GM18526 (cell line): ENCODE measurements at regions not wholly inside any gene's neighbourhood (a gene's known extent, or its start where the extent isn't known, plus 50 kb on each side); places are given as distances from the start of the nearest gene placed in this dataset.

Experiments used
- POLR2A ChIP-seq: IDR thresholded peaks from 3 replicates; pipeline ENCODE4 v1.6.1; 2011; ENCODE audit not compliant: insufficient read length; ENCODE audit errors: extremely low read depth

- no peak for TF ChIP-seq POLR2A
These were observed 494.7 kb upstream of the MARCKS start for GRCh38 chr6:113362301-113363047.

GRCh38 chr6:113363048-113363798 lies 493.9 kb upstream of the MARCKS start:
- no peak for TF ChIP-seq POLR2A

GRCh38 chr6:113363866-113364265 lies 493.3 kb upstream of the MARCKS start:
- no peak for TF ChIP-seq POLR2A

- TF ChIP-seq POLR2A = no peak
These were observed 492.4 kb upstream of the MARCKS start for GRCh38 chr6:113364766-113365165.

- no peak for TF ChIP-seq POLR2A
These were observed 492.0 kb upstream of the MARCKS start for GRCh38 chr6:113365191-113365590.

DNA sequence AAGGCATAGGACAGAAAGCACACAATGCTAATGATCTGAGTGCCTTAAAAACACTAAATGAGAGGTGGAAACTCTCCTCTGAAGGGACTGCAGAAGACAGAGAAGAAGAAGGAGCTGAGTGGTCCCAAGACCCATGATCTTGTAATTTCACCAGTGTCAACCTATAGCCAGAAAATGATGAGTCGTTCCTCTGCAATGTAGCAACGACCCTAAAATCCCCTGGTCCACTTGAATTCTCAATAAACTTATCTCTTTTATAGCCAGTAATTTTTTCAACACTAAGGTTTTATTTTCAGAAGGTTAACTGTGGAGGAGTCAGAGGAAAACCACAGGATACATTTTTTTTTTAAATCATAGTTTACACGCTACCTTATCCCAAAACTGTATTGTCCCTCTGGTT lies 490.6 kb upstream of the MARCKS start:
- no peak for TF ChIP-seq POLR2A

DNA sequence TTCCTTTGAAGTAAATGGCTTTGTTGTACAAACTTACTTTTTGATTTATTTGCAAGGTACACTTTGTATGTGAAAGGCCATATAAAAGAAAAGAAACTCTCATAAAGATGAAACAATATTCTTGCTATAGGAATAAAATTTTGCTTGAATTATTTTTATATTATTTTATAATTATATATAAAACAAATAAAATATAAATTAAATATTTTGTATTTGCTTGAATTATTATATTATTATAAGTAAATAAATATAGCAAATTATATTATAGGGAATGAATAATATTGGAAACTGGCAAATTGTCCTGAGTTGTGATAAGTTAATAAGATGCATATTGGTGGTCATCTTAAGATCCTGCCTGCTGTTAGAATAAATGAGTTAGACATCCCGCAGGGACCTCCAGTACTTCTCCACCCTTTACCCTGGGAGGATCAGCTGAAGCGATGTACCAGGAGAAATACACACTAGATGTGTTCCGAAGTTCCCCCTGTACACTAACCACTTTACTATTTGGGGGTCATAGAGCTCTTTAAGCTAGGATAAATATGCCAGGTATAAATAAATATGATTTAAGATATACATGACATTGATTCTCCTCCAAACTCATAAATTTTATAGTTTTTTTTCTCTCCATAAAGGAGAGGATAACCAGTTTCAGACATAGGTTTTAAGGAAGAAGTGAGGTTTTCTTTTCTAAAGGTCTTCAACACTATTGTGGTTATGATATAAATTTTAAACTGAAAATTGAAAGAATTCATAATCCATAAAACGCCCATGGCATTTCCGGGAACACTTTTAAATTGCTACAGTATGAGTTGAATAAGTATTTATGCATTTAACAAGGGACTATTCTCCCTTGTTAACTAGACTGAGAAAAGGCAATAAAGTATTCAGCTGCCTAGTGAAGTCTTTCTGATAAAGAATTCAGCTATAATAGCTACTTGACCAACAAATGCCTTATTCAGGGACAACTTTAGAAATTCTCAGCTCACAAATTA lies 486.3 kb upstream of the MARCKS start:
- no peak for TF ChIP-seq POLR2A

DNA sequence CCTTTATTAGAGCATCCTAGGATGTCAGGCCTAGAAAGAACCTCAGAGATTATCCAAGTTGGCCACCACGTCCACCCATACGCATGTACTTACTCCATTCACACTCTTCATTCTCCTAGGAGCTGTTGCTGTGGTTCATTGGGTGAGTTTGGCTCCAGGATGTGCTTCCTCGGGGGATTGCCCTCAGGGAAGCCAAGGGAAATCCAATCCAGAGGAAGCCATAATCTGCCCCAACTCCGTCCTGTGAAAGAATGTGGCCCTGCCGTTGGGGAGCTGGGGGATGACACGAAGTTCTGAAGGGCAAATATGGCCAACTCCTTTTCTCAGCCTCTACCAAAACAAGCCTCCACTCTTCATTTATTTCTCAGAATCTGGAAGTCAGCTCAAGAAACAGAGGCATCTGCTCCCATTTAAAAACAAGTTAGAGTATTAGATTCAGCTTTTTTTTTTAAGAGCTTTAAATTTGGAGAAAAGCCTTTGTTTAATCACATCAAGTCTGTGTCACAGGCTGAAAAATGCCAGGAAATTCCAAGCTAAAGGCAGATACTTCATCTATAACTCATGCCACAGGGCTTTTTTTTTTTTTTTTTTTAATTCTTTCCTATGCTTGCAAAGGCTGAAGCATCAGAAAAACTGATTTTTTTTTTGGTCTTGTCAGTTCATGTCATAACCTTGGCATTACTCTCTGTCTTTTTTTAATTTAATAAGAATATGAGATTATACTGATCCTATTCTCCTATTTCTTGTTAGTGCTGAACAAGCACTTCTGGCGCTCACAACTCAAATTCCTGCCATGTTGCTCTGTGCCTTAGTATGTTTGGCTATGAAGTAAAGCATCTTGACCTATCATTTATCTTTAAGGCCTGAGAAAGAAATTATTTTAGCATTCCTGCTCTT lies 480.9 kb upstream of the MARCKS start:
- no peak for TF ChIP-seq POLR2A

GRCh38 chr6:113376847-113377165 lies 480.3 kb upstream of the MARCKS start:
- no peak for TF ChIP-seq POLR2A

- no peak for TF ChIP-seq POLR2A
These were observed 479.7 kb upstream of the MARCKS start for GRCh38 chr6:113377362-113377942.

DNA sequence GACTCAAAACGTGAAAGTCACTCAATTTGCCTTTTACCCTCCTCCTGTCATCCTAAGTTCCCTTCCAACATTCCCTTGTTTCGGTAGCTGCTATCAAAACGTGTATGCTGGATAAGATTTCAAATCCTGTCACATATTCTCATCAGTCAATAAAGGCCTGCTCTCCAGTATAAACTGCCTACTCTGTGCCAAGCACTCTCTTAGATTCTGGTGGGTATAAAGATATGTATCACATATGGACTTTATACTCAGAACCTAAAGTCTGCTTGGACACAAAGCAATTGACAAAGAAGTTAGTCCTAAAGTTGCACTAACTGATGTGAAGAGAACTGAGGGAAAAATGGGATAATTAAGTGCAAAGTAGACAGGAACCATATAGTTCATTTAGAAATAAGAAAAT lies 476.6 kb upstream of the MARCKS start:
- no peak for TF ChIP-seq POLR2A

- TF ChIP-seq POLR2A = no peak
These were observed 475.9 kb upstream of the MARCKS start for GRCh38 chr6:113381232-113381631.

DNA sequence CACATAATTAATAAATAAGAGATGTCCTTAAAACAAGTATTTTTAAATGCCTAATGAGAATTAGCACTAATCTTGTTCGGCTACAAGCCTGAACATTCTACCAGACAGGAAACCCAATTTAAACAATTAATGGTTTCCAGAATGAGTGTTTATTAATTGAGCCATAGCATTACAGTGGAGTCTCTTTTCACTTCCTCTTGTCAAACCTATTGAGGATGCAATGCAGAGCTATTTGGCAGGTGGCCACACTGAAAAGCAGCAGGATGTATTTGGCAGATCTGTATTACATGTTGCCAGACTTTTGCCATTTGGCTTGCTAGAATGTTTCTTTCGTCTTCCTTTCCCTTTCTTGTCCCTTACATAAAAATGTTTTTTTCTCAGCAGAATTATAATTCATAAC lies 475.2 kb upstream of the MARCKS start:
- no peak for TF ChIP-seq POLR2A

DNA sequence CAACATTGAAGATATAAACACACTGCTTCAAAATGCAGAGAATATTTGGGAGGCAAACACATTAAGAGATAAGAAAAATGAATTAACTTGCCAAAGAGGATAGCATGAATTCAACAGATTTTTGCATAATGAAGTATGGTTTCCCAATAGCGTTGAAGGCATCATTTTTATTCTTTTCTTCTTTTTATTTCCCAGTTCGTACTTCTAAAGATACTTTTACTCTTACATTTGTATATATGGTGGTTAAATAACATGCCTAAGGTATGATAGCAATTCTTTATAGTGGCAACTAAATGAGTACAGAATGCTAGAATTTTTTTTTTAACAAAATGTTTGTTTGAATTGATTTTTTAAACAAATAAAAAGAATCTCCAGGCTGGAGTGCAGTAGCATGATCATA lies 473.4 kb upstream of the MARCKS start:
- TF ChIP-seq POLR2A = no peak
